LNCaP clone FGC (cell line): ENCODE measurements at regions not wholly inside any gene's neighbourhood (a gene's known extent, or its start where the extent isn't known, plus 50 kb on each side); places are given as distances from the start of the nearest gene placed in this dataset.
"Not testable (repeated sequence)": the region's sequence is repeated elsewhere in the genome, so short reads cannot be mapped to it uniquely, and the experiment has no call there.

Experiments used
- DNase-seq: peaks from one replicate; pipeline ENCODE4 v3.0.0-alpha.2; 2011; ENCODE audit warnings: low read depth
- H3K4me3 ChIP-seq: 2 replicates; pipeline ENCODE4 v1.5.1; 2011; ENCODE audit warnings: mild to moderate bottlenecking, low read depth, low read length, control low read depth
- TF ChIP-seq, protein P1 (sequence below): IDR thresholded peaks from 2 replicates; pipeline ENCODE4 v1.5.1; 2012; ENCODE audit warnings: mild to moderate bottlenecking; ENCODE audit not compliant: control insufficient read depth, insufficient read depth; ENCODE audit errors: extremely low read depth

DNA sequence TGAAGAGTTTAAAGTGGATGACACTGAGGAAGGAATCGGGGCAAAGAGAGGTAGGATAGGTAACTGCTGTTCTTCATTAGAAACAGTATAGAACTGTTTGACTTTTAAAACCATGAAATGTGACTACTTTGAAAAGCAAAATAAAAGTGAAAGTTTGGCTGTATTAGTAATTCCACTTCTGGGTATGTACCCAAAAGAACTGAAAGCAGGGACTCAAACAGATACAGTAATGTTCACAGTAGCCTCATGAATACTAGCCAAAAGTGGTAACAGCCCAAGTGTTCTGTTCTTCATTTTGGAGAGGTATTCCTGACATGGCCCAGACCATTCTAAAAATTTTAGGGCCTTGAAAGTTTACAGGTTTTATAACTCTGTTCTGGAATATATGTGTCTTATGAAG lies 1055.4 kb downstream of the TBL1XR1 start:
- TF ChIP-seq, protein P1, sequence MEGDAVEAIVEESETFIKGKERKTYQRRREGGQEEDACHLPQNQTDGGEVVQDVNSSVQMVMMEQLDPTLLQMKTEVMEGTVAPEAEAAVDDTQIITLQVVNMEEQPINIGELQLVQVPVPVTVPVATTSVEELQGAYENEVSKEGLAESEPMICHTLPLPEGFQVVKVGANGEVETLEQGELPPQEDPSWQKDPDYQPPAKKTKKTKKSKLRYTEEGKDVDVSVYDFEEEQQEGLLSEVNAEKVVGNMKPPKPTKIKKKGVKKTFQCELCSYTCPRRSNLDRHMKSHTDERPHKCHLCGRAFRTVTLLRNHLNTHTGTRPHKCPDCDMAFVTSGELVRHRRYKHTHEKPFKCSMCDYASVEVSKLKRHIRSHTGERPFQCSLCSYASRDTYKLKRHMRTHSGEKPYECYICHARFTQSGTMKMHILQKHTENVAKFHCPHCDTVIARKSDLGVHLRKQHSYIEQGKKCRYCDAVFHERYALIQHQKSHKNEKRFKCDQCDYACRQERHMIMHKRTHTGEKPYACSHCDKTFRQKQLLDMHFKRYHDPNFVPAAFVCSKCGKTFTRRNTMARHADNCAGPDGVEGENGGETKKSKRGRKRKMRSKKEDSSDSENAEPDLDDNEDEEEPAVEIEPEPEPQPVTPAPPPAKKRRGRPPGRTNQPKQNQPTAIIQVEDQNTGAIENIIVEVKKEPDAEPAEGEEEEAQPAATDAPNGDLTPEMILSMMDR, result no peak
- DNase-seq, result no peak
- H3K4me3 ChIP-seq, result no peak overlapping the region

DNA sequence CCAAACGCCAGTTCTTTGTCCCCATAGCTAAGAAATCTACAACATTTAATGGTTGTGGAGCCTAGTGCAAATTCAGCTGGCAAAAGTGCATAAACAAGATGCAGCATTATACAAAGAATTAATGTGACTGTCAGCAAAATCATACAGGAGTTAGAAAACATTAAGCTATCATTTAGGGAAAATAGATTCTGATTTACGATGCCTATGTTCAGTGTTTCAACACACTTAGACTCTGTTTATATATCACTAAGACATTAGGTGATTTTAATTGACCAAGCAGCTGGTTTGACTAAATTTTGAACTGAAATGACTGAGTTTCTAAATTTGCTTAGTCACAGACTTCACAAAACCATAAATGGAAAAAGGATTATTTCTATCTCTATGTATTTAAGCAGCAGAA lies 1076.8 kb downstream of the TBL1XR1 start:
- TF ChIP-seq, protein P1, result no peak
- DNase-seq, result no peak
- H3K4me3 ChIP-seq, result no peak overlapping the region

DNA sequence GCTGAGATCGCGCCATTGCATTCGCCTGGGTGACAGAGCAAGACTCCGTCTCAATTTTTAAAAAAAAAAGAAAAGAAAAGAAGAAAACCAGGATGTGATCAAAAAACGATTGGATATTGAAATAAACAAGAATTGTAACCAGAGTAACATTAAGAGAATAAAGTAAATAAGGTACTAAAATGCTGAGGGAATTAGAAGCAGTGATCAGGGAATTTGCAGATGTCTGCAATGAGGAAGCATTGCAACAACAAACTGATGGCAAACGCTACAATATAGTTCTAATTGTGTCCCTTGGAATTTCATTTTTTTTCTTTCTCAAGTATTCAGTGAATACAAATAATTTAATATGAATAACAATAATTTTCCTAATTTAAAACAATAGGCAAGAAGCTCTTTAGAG lies 1077.5 kb downstream of the TBL1XR1 start:
- TF ChIP-seq, protein P1, result no peak
- no peak for DNase-seq
- H3K4me3 ChIP-seq, result no peak overlapping the region

DNA sequence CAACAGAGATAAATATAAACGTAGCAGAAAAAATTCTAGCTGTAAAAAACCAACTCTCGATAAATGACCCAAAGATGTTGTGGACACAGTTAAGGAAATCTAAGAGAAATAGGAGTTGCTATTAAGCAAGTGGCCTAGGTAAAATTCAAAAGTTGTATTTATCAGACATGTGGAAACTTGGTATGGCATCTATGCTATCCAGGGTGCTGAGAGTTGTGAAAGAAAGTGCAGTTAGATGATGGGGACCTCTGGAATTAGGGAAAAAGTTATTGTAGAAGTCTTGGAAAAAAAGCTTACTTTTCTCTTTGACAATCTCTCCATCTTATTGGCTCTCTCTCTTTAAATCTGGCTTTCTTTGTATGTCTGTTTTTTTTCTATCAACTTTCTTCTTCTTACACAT lies 1090.9 kb downstream of the TBL1XR1 start:
- no peak for DNase-seq
- TF ChIP-seq, protein P1, result no peak
- H3K4me3 ChIP-seq, result no peak overlapping the region

DNA sequence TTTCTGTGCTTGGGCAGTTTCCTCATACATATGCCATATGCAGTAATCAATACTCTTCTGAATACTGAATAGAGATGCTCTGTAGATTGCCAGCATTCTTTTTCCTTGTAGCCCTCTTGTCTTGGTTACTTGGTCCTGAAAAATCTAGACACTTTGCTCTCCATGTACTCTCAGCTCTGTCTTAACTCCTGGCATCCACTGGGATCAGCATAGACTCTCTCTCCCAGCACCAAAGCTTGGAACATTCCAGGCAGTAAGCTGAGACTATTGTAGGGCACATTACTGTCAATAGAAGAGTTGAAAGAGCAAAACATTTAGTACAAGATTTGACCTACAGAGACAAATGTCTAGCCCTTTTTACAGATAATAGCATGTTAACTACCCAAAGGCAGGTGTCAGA lies 1100.3 kb downstream of the TBL1XR1 start:
- TF ChIP-seq, protein P1, result no peak
- DNase-seq, result no peak
- no peak overlapping the region for H3K4me3 ChIP-seq

DNA sequence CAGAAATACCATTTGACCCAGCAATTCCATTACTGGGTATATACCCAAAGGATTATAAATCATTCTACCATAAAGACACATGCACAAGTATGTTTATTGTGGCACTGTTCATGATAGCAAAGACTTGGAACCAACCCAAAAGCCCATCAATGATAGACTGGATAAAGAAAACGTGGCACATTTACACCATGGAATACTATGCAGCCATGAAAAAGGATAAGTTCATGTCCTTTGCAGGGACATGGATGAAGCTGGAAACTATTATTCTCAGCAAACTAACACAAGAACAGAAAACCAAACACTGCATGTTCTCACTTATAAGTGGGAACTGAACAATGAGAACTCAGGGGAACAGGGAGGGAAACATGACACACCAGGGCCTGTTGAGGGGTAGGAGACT lies 1103.4 kb downstream of the TBL1XR1 start:
- not testable (repeated sequence) for H3K4me3 ChIP-seq, DNase-seq

DNA sequence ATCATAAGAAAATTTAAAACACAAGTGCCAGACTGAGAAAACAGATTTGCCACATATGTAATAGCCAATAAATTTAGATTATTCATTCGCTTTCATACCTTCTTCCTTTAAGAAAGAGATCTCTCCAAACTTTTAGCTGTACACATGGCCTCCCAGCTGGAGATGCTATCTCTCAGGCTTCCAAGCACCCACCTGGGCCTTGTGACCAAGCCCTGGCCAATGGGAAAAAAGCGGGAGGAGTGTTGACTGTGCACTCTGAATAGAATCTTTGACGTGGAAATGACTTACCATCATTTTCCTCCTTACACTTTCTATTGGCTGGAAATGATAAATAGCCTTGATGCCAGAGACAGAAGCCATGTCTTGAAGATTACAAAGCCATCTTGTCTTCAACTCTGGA lies 1106.6 kb downstream of the TBL1XR1 start:
- H3K4me3 ChIP-seq, result no peak overlapping the region
- TF ChIP-seq, protein P1, result no peak
- no peak for DNase-seq
